HepG2 (cell line): ENCODE measurements at regions not wholly inside any gene's neighbourhood (a gene's known extent, or its start where the extent isn't known, plus 50 kb on each side); places are given as distances from the start of the nearest gene placed in this dataset.

Source experiments
- ATAC-seq: fragments of 200-7000 bp; cut with Tn5 transposase; 3 replicates; pipeline ENCODE4 v1.9.1; 2020; ENCODE audit warnings: mild to moderate bottlenecking, moderate library complexity
- BruUV-seq: library from RNA; stranded (reverse); fragments of 400-500 nt; replicated peaks from 2 replicates; lab custom pipeline; 2021; lab: Mats Ljungman, UMichigan
- CTCF ChIA-PET: fragments of 300-600 bp; formaldehyde crosslinking; extraction: SDS; loops from one replicate; lab custom pipeline; 2021; ENCODE audit warnings: low total read pairs, inconsistent platforms, low intra/inter-chr PET ratio; lab: Yijun Ruan, JAX
- POLR2A ChIA-PET: fragments of 350-600 bp; sonication (Branson Sonifier 250); formaldehyde crosslinking; loops from one replicate; lab custom pipeline; 2020; ENCODE audit warnings: antibody characterized with exemption, inconsistent platforms; lab: Yijun Ruan, JAX
- DNase-seq: peaks from one replicate; pipeline ENCODE4 v3.0.0-alpha.2; 2015; ENCODE audit warnings: low spot score
- FAIRE-seq: peaks from 3 replicates; lab custom pipeline; 2011; peaks lifted over from hg19 to GRCh38; lab: Jason Lieb, UNC
- H2AFZ ChIP-seq: one replicate; pipeline ENCODE4 v1.6.1; 2011; ENCODE audit warnings: low read length, inconsistent platforms
- H3K27ac ChIP-seq: fragments of 300-600 bp; 3 replicates; pipeline ENCODE4 v1.8.0; 2011; ENCODE audit warnings: mixed run types, mild to moderate bottlenecking, mixed read lengths, low read length, inconsistent platforms; ENCODE audit not compliant: insufficient read depth; ENCODE audit errors: extremely low read length
- H3K27me3 ChIP-seq, 2 experiments: fragments of 200-600 bp in 1 of 2; 2 replicates in 1 of 2; 3 replicates in 1 of 2; pipeline versions ENCODE4 v1.6.0 to v1.8.0; 2011; ENCODE audit warnings: low read length in 2 of 2, mild to moderate bottlenecking in 2 of 2, moderate library complexity in 2 of 2, inconsistent platforms in 1 of 2; ENCODE audit not compliant: insufficient read depth in 2 of 2, control insufficient read depth in 1 of 2
- H3K36me3 ChIP-seq, 2 experiments: fragments of 200-600 bp in 1 of 2; replicated peaks in 1 of 2; 2 replicates in 1 of 2; 3 replicates in 1 of 2; pipeline versions ENCODE4 v1.5.1 to v1.8.0; 2011; ENCODE audit warnings: low read length in 2 of 2, inconsistent platforms in 1 of 2; ENCODE audit not compliant: insufficient read depth in 2 of 2, control insufficient read depth in 1 of 2
- H3K4me1 ChIP-seq: 2 replicates; pipeline ENCODE4 v1.5.1; 2012; ENCODE audit warnings: low read length, inconsistent platforms; ENCODE audit not compliant: insufficient read depth
- H3K4me2 ChIP-seq: 2 replicates; pipeline ENCODE4 v1.6.0; 2011; ENCODE audit warnings: low read depth, low read length, inconsistent platforms
- H3K4me3 ChIP-seq, 3 experiments: fragments of 200-600 bp in 1 of 3; sonication (generic), shearing (Covaris generic) in 1 of 3; replicated peaks in 1 of 3; 2 replicates each; pipeline ENCODE4 v1.5.1; 2011 to 2016; ENCODE audit warnings: low read length in 3 of 3, inconsistent platforms in 2 of 3, low read depth in 2 of 3, mild to moderate bottlenecking in 2 of 3, control low read depth in 1 of 3, mixed read lengths in 1 of 3; ENCODE audit not compliant: insufficient read depth in 1 of 3
- H3K79me2 ChIP-seq: one replicate; pipeline ENCODE4 v1.6.1; 2011; ENCODE audit warnings: low read length, inconsistent platforms; ENCODE audit not compliant: insufficient read depth
- H3K9ac ChIP-seq: 2 replicates; pipeline ENCODE4 v1.6.0; 2011; ENCODE audit warnings: mild to moderate bottlenecking, low read depth, low read length, inconsistent platforms; ENCODE audit not compliant: insufficient read depth
- H3K9me3 ChIP-seq: 2 replicates; pipeline ENCODE4 v1.5.1; 2012; ENCODE audit warnings: mild to moderate bottlenecking, low read length
- H4K20me1 ChIP-seq: 2 replicates; pipeline ENCODE4 v1.6.0; 2011; ENCODE audit warnings: inconsistent platforms, mild to moderate bottlenecking, low read length, moderate library complexity; ENCODE audit not compliant: insufficient read depth
- ETV5 ChIP-seq: IDR thresholded peaks from 2 replicates; pipeline ENCODE4 v1.6.1; 2018; ENCODE audit warnings: missing biosample characterization, missing genetic modification reagents, inconsistent platforms, borderline replicate concordance
- ZNF619 ChIP-seq: sonication (generic); formaldehyde crosslinking; IDR thresholded peaks from 2 replicates; pipeline ENCODE4 v1.4.0; 2020; ENCODE audit warnings: mild to moderate bottlenecking, missing genetic modification reagents
- ZNF678 ChIP-seq: sonication (generic); formaldehyde crosslinking; IDR thresholded peaks from 2 replicates; pipeline ENCODE4 v1.4.0; 2020; ENCODE audit warnings: mild to moderate bottlenecking, missing genetic modification reagents
- WGBS: methylation state at CpG from one replicate; pipeline ENCODE4 v1.1.6; 2017; ENCODE audit warnings: low lambda C conversion rate; 5-methylcytosine and 5-hydroxymethylcytosine counted together
- in situ Hi-C: cut with HindIII; loops from 2 replicates; pipeline ENCODE4 v1.10.0; 2017; ENCODE audit warnings: low pct_unique_long_range_greater_than_20kb; ENCODE audit not compliant: extremely low pct_ligation_motif_present
- intact Hi-C: fragments of 100-400 bp; cut with micrococcal nuclease; formaldehyde crosslinking; loops from one replicate; pipeline ENCODE4 v1.10.0; 2022; ENCODE audit not compliant: unreplicated experiment
- TF ChIP-seq, protein P1 (sequence below): IDR thresholded peaks from 2 replicates; pipeline ENCODE4 v1.6.1; 2016; ENCODE audit warnings: low read depth, borderline replicate concordance
- TF ChIP-seq, protein P2 (sequence below): sonication (generic); formaldehyde crosslinking; IDR thresholded peaks from 2 replicates; pipeline ENCODE4 v1.8.0; 2022; ENCODE audit warnings: missing genetic modification reagents, mild to moderate bottlenecking, borderline replicate concordance
- TF ChIP-seq, protein P3 (sequence below): sonication (generic); formaldehyde crosslinking; IDR thresholded peaks from 2 replicates; pipeline ENCODE4 v1.4.0; 2020; ENCODE audit warnings: mild to moderate bottlenecking, missing genetic modification reagents

DNA sequence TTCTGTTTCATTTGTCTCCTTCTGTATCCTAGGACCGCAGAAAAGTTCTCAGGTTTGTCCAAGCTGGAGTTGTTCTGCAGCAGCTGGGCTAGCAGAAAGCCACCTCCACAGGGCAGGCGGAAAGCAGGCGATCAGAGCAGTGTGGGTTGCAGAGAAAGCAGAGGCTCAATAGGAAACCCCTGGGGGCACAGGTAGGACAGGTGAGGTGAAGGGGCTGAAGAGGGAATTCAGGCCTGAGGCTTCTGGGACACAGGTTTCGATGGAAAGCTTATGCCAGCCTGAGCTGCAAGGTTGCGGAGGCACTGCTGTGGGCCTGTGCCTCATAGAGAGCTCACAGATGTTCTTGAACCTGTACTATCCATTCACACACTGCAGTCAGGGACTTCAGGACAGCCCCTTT lies 194.9 kb upstream of the TPK1 start:
- POLR2A ChIA-PET = no interaction called here
- H3K36me3 ChIP-seq = no peaks in the 10 kb centered on the region
- no peak for FAIRE-seq
- no peak overlapping the region for H3K4me2 ChIP-seq
- no peak overlapping the region for H2AFZ ChIP-seq
- intact Hi-C loops = no loop called here
- 35% methylated on average over 3 of the region's 5 CpGs for WGBS
- H3K79me2 ChIP-seq = no peaks in the 10 kb centered on the region
- no peak overlapping the region for H3K9ac ChIP-seq
- in situ Hi-C loops = loop anchor here (10.0 kb wide), 1 partner anchor 1064 kb away; no protein-coding TSS in a partner anchor
- no peak for DNase-seq
- H3K27ac ChIP-seq = no peak overlapping the region
- no peaks in the 10 kb centered on the region for H4K20me1 ChIP-seq
- no peak for ATAC-seq
- no TSS peak for BruUV-seq
- TF ChIP-seq, protein P1, sequence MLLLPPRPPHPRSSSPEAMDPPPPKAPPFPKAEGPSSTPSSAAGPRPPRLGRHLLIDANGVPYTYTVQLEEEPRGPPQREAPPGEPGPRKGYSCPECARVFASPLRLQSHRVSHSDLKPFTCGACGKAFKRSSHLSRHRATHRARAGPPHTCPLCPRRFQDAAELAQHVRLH = no peak
- TF ChIP-seq, protein P2, sequence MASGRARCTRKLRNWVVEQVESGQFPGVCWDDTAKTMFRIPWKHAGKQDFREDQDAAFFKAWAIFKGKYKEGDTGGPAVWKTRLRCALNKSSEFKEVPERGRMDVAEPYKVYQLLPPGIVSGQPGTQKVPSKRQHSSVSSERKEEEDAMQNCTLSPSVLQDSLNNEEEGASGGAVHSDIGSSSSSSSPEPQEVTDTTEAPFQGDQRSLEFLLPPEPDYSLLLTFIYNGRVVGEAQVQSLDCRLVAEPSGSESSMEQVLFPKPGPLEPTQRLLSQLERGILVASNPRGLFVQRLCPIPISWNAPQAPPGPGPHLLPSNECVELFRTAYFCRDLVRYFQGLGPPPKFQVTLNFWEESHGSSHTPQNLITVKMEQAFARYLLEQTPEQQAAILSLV (CRISPR knock-in tag) = no peak
- no peak overlapping the region for H3K4me3 ChIP-seq
- no peaks in the 10 kb centered on the region for H3K4me1 ChIP-seq
- peaks cover 27% of the 10 kb centered on the region for H3K9me3 ChIP-seq
- CTCF ChIA-PET = no interaction called here
- H3K27me3 ChIP-seq = no peaks in the 10 kb centered on the region

DNA sequence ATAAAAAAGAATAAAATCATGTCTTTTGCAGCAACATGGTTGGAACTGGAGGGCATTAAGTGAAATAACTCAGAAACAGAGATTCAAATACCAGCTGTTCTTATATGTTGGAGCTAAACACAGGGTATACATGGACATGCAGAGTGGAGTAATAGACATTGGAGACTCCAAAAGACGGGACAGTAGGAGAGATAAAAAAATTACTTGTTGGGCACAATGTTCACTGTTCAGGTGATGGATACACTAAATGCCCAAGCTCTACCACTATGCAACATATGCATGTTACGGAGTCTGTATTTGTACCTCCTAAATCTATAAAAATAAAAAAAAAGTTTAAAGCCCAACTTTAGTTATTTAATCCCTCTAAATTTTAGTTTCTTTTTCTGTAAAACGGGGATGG lies 184.6 kb upstream of the TPK1 start:
- intact Hi-C loops = no loop called here
- POLR2A ChIA-PET = no interaction called here
- no peak for FAIRE-seq

More for the DNA sequence above, 184.6 kb upstream of the TPK1 start:
- Histone ChIP-seq H3K9me3 (peaks cover 34% of the 10 kb centered on the region), H3K27me3 (no peaks in the 10 kb centered on the region), H3K79me2 (no peaks in the 10 kb centered on the region), H3K36me3 (no peaks in the 10 kb centered on the region), H4K20me1 (no peaks in the 10 kb centered on the region), H3K4me3 (no peak overlapping the region), H3K9ac (no peak overlapping the region), H2AFZ (no peak overlapping the region), H3K27ac (no peak overlapping the region), H3K4me1 (no peaks in the 10 kb centered on the region), H3K4me2 (no peak overlapping the region)
- ATAC-seq (no peak), DNase-seq (no peak)
- no TSS peak for BruUV-seq
- CTCF ChIA-PET = no interaction called here
- TF ChIP-seq, protein P3, sequence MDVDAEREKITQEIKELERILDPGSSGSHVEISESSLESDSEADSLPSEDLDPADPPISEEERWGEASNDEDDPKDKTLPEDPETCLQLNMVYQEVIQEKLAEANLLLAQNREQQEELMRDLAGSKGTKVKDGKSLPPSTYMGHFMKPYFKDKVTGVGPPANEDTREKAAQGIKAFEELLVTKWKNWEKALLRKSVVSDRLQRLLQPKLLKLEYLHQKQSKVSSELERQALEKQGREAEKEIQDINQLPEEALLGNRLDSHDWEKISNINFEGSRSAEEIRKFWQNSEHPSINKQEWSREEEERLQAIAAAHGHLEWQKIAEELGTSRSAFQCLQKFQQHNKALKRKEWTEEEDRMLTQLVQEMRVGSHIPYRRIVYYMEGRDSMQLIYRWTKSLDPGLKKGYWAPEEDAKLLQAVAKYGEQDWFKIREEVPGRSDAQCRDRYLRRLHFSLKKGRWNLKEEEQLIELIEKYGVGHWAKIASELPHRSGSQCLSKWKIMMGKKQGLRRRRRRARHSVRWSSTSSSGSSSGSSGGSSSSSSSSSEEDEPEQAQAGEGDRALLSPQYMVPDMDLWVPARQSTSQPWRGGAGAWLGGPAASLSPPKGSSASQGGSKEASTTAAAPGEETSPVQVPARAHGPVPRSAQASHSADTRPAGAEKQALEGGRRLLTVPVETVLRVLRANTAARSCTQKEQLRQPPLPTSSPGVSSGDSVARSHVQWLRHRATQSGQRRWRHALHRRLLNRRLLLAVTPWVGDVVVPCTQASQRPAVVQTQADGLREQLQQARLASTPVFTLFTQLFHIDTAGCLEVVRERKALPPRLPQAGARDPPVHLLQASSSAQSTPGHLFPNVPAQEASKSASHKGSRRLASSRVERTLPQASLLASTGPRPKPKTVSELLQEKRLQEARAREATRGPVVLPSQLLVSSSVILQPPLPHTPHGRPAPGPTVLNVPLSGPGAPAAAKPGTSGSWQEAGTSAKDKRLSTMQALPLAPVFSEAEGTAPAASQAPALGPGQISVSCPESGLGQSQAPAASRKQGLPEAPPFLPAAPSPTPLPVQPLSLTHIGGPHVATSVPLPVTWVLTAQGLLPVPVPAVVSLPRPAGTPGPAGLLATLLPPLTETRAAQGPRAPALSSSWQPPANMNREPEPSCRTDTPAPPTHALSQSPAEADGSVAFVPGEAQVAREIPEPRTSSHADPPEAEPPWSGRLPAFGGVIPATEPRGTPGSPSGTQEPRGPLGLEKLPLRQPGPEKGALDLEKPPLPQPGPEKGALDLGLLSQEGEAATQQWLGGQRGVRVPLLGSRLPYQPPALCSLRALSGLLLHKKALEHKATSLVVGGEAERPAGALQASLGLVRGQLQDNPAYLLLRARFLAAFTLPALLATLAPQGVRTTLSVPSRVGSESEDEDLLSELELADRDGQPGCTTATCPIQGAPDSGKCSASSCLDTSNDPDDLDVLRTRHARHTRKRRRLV (CRISPR knock-in tag) = no peak
- TF ChIP-seq ZNF619 (CRISPR knock-in tag) (no peak), ZNF678 (CRISPR knock-in tag) (no peak), ETV5 (CRISPR knock-in tag) (no peak)
- in situ Hi-C loops = no loop called here
- WGBS = 58% methylated on average over 3 of the region's 3 CpGs
